Naive thymus-derived CD8-positive, alpha-beta T cell (primary cell): ENCODE measurements at regions not wholly inside any gene's neighbourhood (a gene's known extent, or its start where the extent isn't known, plus 50 kb on each side); places are given as distances from the start of the nearest gene placed in this dataset.

Experiments
- ATAC-seq, 2 donors: fragments of 150-1000 bp; cut with Tn5 transposase in 1 of 2; sonication (Bioruptor Pico), chemical (Tn5 transposase) in 1 of 2; 1 replicate in 1 of 2; 2 replicates in 1 of 2; pipeline ENCODE4 v1.10.0; 2021; ENCODE audit warnings: mild to moderate bottlenecking in 2 of 2, moderate library complexity in 2 of 2
- POLR2A ChIA-PET: fragments of 350-600 bp; sonication (Branson Sonifier 250); formaldehyde crosslinking; loops from one replicate; lab custom pipeline; 2021; ENCODE audit warnings: antibody characterized with exemption; lab: Charles Lee
- DNase-seq, 10 donors: peaks; one replicate each; pipeline versions ENCODE4 v3.0.0 to v3.0.0-alpha.2; 2020 to 2022
- H3K27ac Mint-ChIP-seq, 10 donors: one replicate each; pipeline ENCODE4 v1.8.0; 2020 to 2022; ENCODE audit warnings: mild to moderate bottlenecking in 10 of 10, mixed read lengths in 10 of 10, moderate library complexity in 4 of 10, inconsistent platforms in 1 of 10
- H3K27me3 Mint-ChIP-seq, 5 donors: one replicate each; pipeline ENCODE4 v1.8.0; 2021 to 2022; ENCODE audit warnings: mixed read lengths in 5 of 5
- H3K36me3 Mint-ChIP-seq, 3 donors: one replicate each; pipeline ENCODE4 v1.8.0; 2020 to 2022; ENCODE audit warnings: mixed read lengths in 3 of 3, mild to moderate bottlenecking in 2 of 3, inconsistent platforms in 1 of 3
- H3K4me1 Mint-ChIP-seq, 4 donors: one replicate each; pipeline ENCODE4 v1.8.0; 2021 to 2022; ENCODE audit warnings: mixed read lengths in 4 of 4
- H3K4me3 Mint-ChIP-seq, 10 donors: one replicate each; pipeline ENCODE4 v1.8.0; 2020 to 2022; ENCODE audit warnings: mild to moderate bottlenecking in 10 of 10, mixed read lengths in 10 of 10, moderate library complexity in 6 of 10, inconsistent platforms in 1 of 10
- H3K9me3 Mint-ChIP-seq, 9 donors: one replicate each; pipeline ENCODE4 v1.8.0; 2020 to 2022; ENCODE audit warnings: mixed read lengths in 9 of 9, mild to moderate bottlenecking in 3 of 9, inconsistent platforms in 1 of 9, moderate library complexity in 1 of 9

- Mint-ChIP-seq H3K27me3 (peaks cover 8 to 41% (median 24%) of the 10 kb centered on the region in 5 donors), H3K27ac (no peak overlapping the region), H3K9me3 (peaks cover 4 to 24% (median 15%) of the 10 kb centered on the region in 9 donors), H3K4me3 (no peak overlapping the region), H3K36me3 (peaks cover 0 to 12% (median 0%) of the 10 kb centered on the region in 3 donors), H3K4me1 (no peaks in the 10 kb centered on the region)
- POLR2A ChIA-PET, result no interaction called here
- no peak for DNase-seq
- no peak for ATAC-seq
Observed at GRCh38 chr19:42662712-42663111, 68.0 kb upstream of the CEACAM8 start.

GRCh38 chr19:42660353-42660752 lies 65.6 kb upstream of the CEACAM8 start:
- ATAC-seq, result no peak
- peaks cover 5 to 34% (median 17%) of the 10 kb centered on the region in 5 donors for H3K27me3 Mint-ChIP-seq
- POLR2A ChIA-PET, result no interaction called here

GRCh38 chr19:42658076-42658475 lies 63.4 kb upstream of the CEACAM8 start:
- H3K9me3 Mint-ChIP-seq, result peaks cover 4 to 24% (median 15%) of the 10 kb centered on the region in 9 donors
- no peaks in the 10 kb centered on the region for H3K4me1 Mint-ChIP-seq
- peaks cover 0 to 12% (median 0%) of the 10 kb centered on the region in 3 donors for H3K36me3 Mint-ChIP-seq
- peaks cover 7 to 44% (median 21%) of the 10 kb centered on the region in 5 donors for H3K27me3 Mint-ChIP-seq
- H3K4me3 Mint-ChIP-seq, result no peak overlapping the region
- DNase-seq (no peak), ATAC-seq (no peak)
- POLR2A ChIA-PET, result no interaction called here
- H3K27ac Mint-ChIP-seq, result no peak overlapping the region

More at GRCh38 chr19:42660353-42660752, 65.6 kb upstream of the CEACAM8 start:
- H3K4me3 Mint-ChIP-seq, result no peak overlapping the region
- no peak for DNase-seq
- no peak overlapping the region for H3K27ac Mint-ChIP-seq
- peaks cover 0 to 12% (median 0%) of the 10 kb centered on the region in 3 donors for H3K36me3 Mint-ChIP-seq
- H3K4me1 Mint-ChIP-seq, result no peaks in the 10 kb centered on the region
- peaks cover 4 to 24% (median 15%) of the 10 kb centered on the region in 9 donors for H3K9me3 Mint-ChIP-seq

GRCh38 chr19:42657556-42657955 lies 62.8 kb upstream of the CEACAM8 start:
- H3K27ac Mint-ChIP-seq, result no peak overlapping the region
- POLR2A ChIA-PET, result no interaction called here
- DNase-seq (no peak), ATAC-seq (no peak)
- H3K27me3 Mint-ChIP-seq, result peaks cover 7 to 44% (median 17%) of the 10 kb centered on the region in 5 donors
- no peaks in the 10 kb centered on the region for H3K4me1 Mint-ChIP-seq
- no peak overlapping the region for H3K4me3 Mint-ChIP-seq
- peaks cover 4 to 24% (median 15%) of the 10 kb centered on the region in 9 donors for H3K9me3 Mint-ChIP-seq
- peaks cover 0 to 12% (median 0%) of the 10 kb centered on the region in 3 donors for H3K36me3 Mint-ChIP-seq

- H3K9me3 Mint-ChIP-seq, result peaks cover 4 to 21% (median 15%) of the 10 kb centered on the region in 9 donors
- ATAC-seq, result no peak
- H3K4me1 Mint-ChIP-seq, result no peaks in the 10 kb centered on the region
- no peak for DNase-seq
- peaks cover 13 to 58% (median 30%) of the 10 kb centered on the region in 5 donors for H3K27me3 Mint-ChIP-seq
- H3K4me3 Mint-ChIP-seq, result no peak overlapping the region
- POLR2A ChIA-PET, result no interaction called here
- H3K27ac Mint-ChIP-seq, result no peak overlapping the region
- peaks cover 0 to 12% (median 0%) of the 10 kb centered on the region in 3 donors for H3K36me3 Mint-ChIP-seq
Observed at GRCh38 chr19:42655748-42656147, 61.0 kb upstream of the CEACAM8 start.

- peaks cover 18 to 58% (median 36%) of the 10 kb centered on the region in 5 donors for H3K27me3 Mint-ChIP-seq
- POLR2A ChIA-PET, result no interaction called here
- H3K9me3 Mint-ChIP-seq, result peaks cover 0 to 7% (median 2%) of the 10 kb centered on the region in 9 donors
- peaks cover 0 to 1% (median 0%) of the 10 kb centered on the region in 3 donors for H3K36me3 Mint-ChIP-seq
- H3K4me1 Mint-ChIP-seq, result no peaks in the 10 kb centered on the region
- DNase-seq (no peak), ATAC-seq (no peak)
- no peak overlapping the region for H3K4me3 Mint-ChIP-seq
- no peak overlapping the region for H3K27ac Mint-ChIP-seq
Observed at GRCh38 chr19:42653841-42654240, 59.1 kb upstream of the CEACAM8 start.

GRCh38 chr19:42652021-42652420 lies 57.3 kb upstream of the CEACAM8 start:
- no peak for ATAC-seq
- no peak overlapping the region for H3K27ac Mint-ChIP-seq
- peaks cover 18 to 54% (median 33%) of the 10 kb centered on the region in 5 donors for H3K27me3 Mint-ChIP-seq
- DNase-seq, result no peak
- POLR2A ChIA-PET, result no interaction called here
- H3K4me3 Mint-ChIP-seq, result no peak overlapping the region
- H3K36me3 Mint-ChIP-seq, result no peaks in the 10 kb centered on the region
- H3K9me3 Mint-ChIP-seq, result no peaks in the 10 kb centered on the region
- H3K4me1 Mint-ChIP-seq, result no peaks in the 10 kb centered on the region
